ENCODE measurements at regions not wholly inside any gene's neighbourhood (a gene's known extent, or its start where the extent isn't known, plus 50 kb on each side); places are given as distances from the start of the nearest gene placed in this dataset.

DNA sequence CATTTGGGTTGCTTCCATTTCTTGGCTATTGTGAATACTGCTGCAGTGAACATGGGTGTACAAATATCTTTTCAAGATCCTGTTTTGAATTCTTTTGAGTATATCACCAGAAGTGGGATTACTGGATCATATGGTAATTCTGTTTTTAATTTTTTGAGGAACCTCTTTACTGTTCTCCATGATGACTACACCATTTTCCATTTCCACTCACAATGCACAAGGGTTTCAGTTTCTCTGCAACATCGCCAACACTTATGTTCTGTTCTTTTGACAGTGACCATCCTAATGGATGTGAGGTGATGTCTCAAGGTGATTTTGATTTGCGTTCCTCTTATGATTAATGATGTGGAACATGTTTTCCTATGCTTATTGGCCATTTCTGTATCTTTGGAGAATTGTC is 214.4 kb upstream of the ZFP64 start:
- H3K27ac ChIP-seq (ENCODE audit: insufficient read depth, low read length): no peak overlapping the region
- no peak overlapping the region for H3K18ac ChIP-seq (ENCODE audit: low read depth, low read length)
- no peak overlapping the region for H3K14ac ChIP-seq (replicated peaks; ENCODE audit: low read depth, low read length)
- H3K56ac ChIP-seq (ENCODE audit: extremely low read depth, insufficient read depth, low read length): no peak overlapping the region
- H2BK20ac ChIP-seq (ENCODE audit: low read depth, low read length): no peak overlapping the region
- H4K8ac ChIP-seq (ENCODE audit: low read depth in 2 of 2, low read length in 2 of 2): no peak overlapping the region
- H3K23ac ChIP-seq (ENCODE audit: low read depth, low read length): no peak overlapping the region
- no peak overlapping the region for H2BK5ac ChIP-seq (ENCODE audit: low read depth, low read length, poor library complexity, severe bottlenecking)
- H3K4me2 ChIP-seq (ENCODE audit: low read depth, low read length): no peak overlapping the region
- intact Hi-C loops (cut with micrococcal nuclease): no loop called here
- POLR2A ChIA-PET (ENCODE audit: unreplicated experiment): no interaction called here
- H3K9me3 ChIP-seq (ENCODE audit: control insufficient read depth, insufficient read depth, low read length): no peaks in the 10 kb centered on the region
- CTCF ChIA-PET: no interaction called here
- no peak overlapping the region for H3K9ac ChIP-seq (ENCODE audit: low read depth, low read length)
- H2AK5ac ChIP-seq (ENCODE audit: low read depth, low read length): no peak overlapping the region
- H2BK15ac ChIP-seq (ENCODE audit: low read depth, low read length): no peak overlapping the region
- no peak overlapping the region for H3K4ac ChIP-seq (ENCODE audit: low read depth, low read length)
- H4K5ac ChIP-seq (ENCODE audit: low read depth, low read length): no peak overlapping the region
- no TSS peak for BruUV-seq (replicated peaks)
- H2AFZ ChIP-seq (replicated peaks; ENCODE audit: low read length, poor library complexity): no peak overlapping the region
- dilution Hi-C loops (cut with HindIII; ENCODE audit: low sequenced_read_pairs, unreplicated experiment): no loop called here
- H3K4me3 ChIP-seq (ENCODE audit: insufficient read depth, low read depth, low read length): no peak overlapping the region
- H3K9me1 ChIP-seq (ENCODE audit: insufficient read depth, low read length): no peaks in the 10 kb centered on the region
- TF ChIP-seq SMC3 (IDR thresholded peaks at IDR 0.05; ENCODE audit: low read depth, low read length): no peak
- TF ChIP-seq RAD21 (IDR thresholded peaks at IDR 0.05; ENCODE audit: low read length): no peak
- no peak for TF ChIP-seq CEBPB (IDR thresholded peaks at IDR 0.05; ENCODE audit: low read depth, low read length)
- TF ChIP-seq RCOR1 (IDR thresholded peaks at IDR 0.05; ENCODE audit: insufficient replicate concordance, low read length): no peak
- TF ChIP-seq, protein P1, sequence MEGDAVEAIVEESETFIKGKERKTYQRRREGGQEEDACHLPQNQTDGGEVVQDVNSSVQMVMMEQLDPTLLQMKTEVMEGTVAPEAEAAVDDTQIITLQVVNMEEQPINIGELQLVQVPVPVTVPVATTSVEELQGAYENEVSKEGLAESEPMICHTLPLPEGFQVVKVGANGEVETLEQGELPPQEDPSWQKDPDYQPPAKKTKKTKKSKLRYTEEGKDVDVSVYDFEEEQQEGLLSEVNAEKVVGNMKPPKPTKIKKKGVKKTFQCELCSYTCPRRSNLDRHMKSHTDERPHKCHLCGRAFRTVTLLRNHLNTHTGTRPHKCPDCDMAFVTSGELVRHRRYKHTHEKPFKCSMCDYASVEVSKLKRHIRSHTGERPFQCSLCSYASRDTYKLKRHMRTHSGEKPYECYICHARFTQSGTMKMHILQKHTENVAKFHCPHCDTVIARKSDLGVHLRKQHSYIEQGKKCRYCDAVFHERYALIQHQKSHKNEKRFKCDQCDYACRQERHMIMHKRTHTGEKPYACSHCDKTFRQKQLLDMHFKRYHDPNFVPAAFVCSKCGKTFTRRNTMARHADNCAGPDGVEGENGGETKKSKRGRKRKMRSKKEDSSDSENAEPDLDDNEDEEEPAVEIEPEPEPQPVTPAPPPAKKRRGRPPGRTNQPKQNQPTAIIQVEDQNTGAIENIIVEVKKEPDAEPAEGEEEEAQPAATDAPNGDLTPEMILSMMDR (conservative IDR thresholded peaks at IDR 0.05; ENCODE audit: low read depth, low read length): no peak
- TF ChIP-seq, protein P2, sequence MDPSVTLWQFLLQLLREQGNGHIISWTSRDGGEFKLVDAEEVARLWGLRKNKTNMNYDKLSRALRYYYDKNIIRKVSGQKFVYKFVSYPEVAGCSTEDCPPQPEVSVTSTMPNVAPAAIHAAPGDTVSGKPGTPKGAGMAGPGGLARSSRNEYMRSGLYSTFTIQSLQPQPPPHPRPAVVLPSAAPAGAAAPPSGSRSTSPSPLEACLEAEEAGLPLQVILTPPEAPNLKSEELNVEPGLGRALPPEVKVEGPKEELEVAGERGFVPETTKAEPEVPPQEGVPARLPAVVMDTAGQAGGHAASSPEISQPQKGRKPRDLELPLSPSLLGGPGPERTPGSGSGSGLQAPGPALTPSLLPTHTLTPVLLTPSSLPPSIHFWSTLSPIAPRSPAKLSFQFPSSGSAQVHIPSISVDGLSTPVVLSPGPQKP (IDR thresholded peaks at IDR 0.05; ENCODE audit: borderline replicate concordance, low read depth, low read length): no peak
- H3K4me1 ChIP-seq (ENCODE audit: control insufficient read depth, insufficient read depth, low read length): 0 out of 2 replicates have a peak, but pooled peaks cover 2% of the 10 kb centered on the region
- peaks cover 1% of the 10 kb centered on the region; the same call in 1 of the 2 replicates for H3K27me3 ChIP-seq (ENCODE audit: control insufficient read depth, insufficient read depth, low read length)
- no peak overlapping the region for H4K91ac ChIP-seq (ENCODE audit: insufficient read depth, low read depth, low read length)
- ATAC-seq (ENCODE audit: low read depth) (no peak), DNase-seq (no peak)
- in situ Hi-C loops (cut with MboI; ENCODE audit: low sequenced_read_pairs): no loop called here
- no peaks in the 10 kb centered on the region for H3K79me1 ChIP-seq (ENCODE audit: low read depth in 1 of 2, low read length in 2 of 2)
- H2BK120ac ChIP-seq (ENCODE audit: low read depth, low read length): no peak overlapping the region
- no CpG with 5 or more reads among the region's 2 CpGs for WGBS, 2 experiments (ENCODE audit: extremely low coverage in 2 of 2, insufficient read length in 1 of 2)
- H4K20me1 ChIP-seq (ENCODE audit: insufficient read depth, low read length): no peaks in the 10 kb centered on the region
- H2AK9ac ChIP-seq (replicated peaks; ENCODE audit: low read depth, low read length, poor library complexity): no peak overlapping the region
- no peaks in the 10 kb centered on the region for H3K36me3 ChIP-seq (ENCODE audit: control insufficient read depth, insufficient read depth, low read length)

Measured in IMR-90 (cell line).